SK-N-SH treated with all-trans-retinoic acid at 6 μM for 48 hours (cell line): ENCODE measurements at regions not wholly inside any gene's neighbourhood (a gene's known extent, or its start where the extent isn't known, plus 50 kb on each side); places are given as distances from the start of the nearest gene placed in this dataset.

Experiments
- ATAC-seq: fragments of 200-7000 bp; cut with Tn5 transposase; 3 replicates; pipeline ENCODE4 v1.9.1; 2020; ENCODE audit warnings: mild to moderate bottlenecking, moderate library complexity
- ARNTL ChIP-seq: fragments of 450-650 bp; formaldehyde crosslinking; IDR thresholded peaks from 2 replicates; pipeline ENCODE4 v1.5.0; 2020; ENCODE audit warnings: low read depth, mild to moderate bottlenecking, moderate library complexity, borderline replicate concordance
- BACH2 ChIP-seq: fragments of 250-450 bp; sonication (Bioruptor Pico); IDR thresholded peaks from 2 replicates; pipeline ENCODE4 v1.9.0; 2021; ENCODE audit warnings: mild to moderate bottlenecking, borderline replicate concordance
- ESRRG ChIP-seq: fragments of 250-450 bp; sonication (Bioruptor Pico); IDR thresholded peaks from 2 replicates; pipeline ENCODE4 v1.6.1; 2021; ENCODE audit warnings: mild to moderate bottlenecking
- GLIS3 ChIP-seq: fragments of 250-450 bp; sonication (Bioruptor Pico); IDR thresholded peaks from 2 replicates; pipeline ENCODE4 v1.5.0; 2020; ENCODE audit warnings: mild to moderate bottlenecking, moderate library complexity
- ISL1 ChIP-seq: fragments of 250-450 bp; sonication (Bioruptor Pico); IDR thresholded peaks from 2 replicates; pipeline ENCODE4 v2.1.2; 2022; ENCODE audit warnings: mild to moderate bottlenecking, moderate library complexity
- PATZ1 ChIP-seq: fragments of 250-450 bp; sonication (Bioruptor Pico); IDR thresholded peaks from 2 replicates; pipeline ENCODE4 v1.8.0; 2020; ENCODE audit warnings: mild to moderate bottlenecking, moderate library complexity, borderline replicate concordance
- RARB ChIP-seq: fragments of 250-450 bp; sonication (Bioruptor Pico); IDR thresholded peaks from 2 replicates; pipeline ENCODE4 v1.8.0; 2021; ENCODE audit warnings: mild to moderate bottlenecking, moderate library complexity
- SNAI2 ChIP-seq: fragments of 250-450 bp; sonication (Bioruptor Pico); IDR thresholded peaks from 2 replicates; pipeline ENCODE4 v1.5.0; 2020; ENCODE audit warnings: mild to moderate bottlenecking, moderate library complexity
- TCF4 ChIP-seq: fragments of 250-450 bp; sonication (Bioruptor Pico); IDR thresholded peaks from 2 replicates; pipeline ENCODE4 v1.8.0; 2021; ENCODE audit warnings: mild to moderate bottlenecking, moderate library complexity, borderline replicate concordance
- TOX ChIP-seq: fragments of 250-450 bp; sonication (Bioruptor Pico); IDR thresholded peaks from 2 replicates; pipeline ENCODE4 v1.8.0; 2021; ENCODE audit warnings: mild to moderate bottlenecking, moderate library complexity, borderline replicate concordance
- TSHZ2 ChIP-seq: fragments of 250-450 bp; sonication (Bioruptor Pico); IDR thresholded peaks from 2 replicates; pipeline ENCODE4 v1.5.0; 2020; ENCODE audit warnings: mild to moderate bottlenecking, moderate library complexity
- ZC3H10 ChIP-seq: fragments of 250-450 bp; sonication (Bioruptor Pico); IDR thresholded peaks from 2 replicates; pipeline ENCODE4 v1.5.1; 2021; ENCODE audit warnings: mild to moderate bottlenecking, moderate library complexity
- ZFP3 ChIP-seq: fragments of 250-450 bp; sonication (Bioruptor Pico); IDR thresholded peaks from 2 replicates; pipeline ENCODE4 v1.5.0; 2020; ENCODE audit warnings: mild to moderate bottlenecking, moderate library complexity
- ZNF565 ChIP-seq: fragments of 450-650 bp; formaldehyde crosslinking; conservative IDR thresholded peaks from 2 replicates; pipeline ENCODE4 v1.5.0; 2020; ENCODE audit warnings: low read depth, mild to moderate bottlenecking, moderate library complexity
- ZNF70 ChIP-seq: fragments of 450-650 bp; formaldehyde crosslinking; IDR thresholded peaks from 2 replicates; pipeline ENCODE4 v1.5.0; 2020; ENCODE audit warnings: mild to moderate bottlenecking, moderate library complexity
- ZNF8 ChIP-seq: fragments of 450-650 bp; formaldehyde crosslinking; IDR thresholded peaks from 2 replicates; pipeline ENCODE4 v1.5.0; 2020; ENCODE audit warnings: mild to moderate bottlenecking, moderate library complexity
- TF ChIP-seq, protein P1 (sequence below): fragments of 250-450 bp; sonication (Bioruptor Pico); IDR thresholded peaks from 2 replicates; pipeline ENCODE4 v1.8.0; 2021; ENCODE audit warnings: low read depth, mild to moderate bottlenecking, moderate library complexity, borderline replicate concordance
- TF ChIP-seq, protein P2 (sequence below): fragments of 250-450 bp; sonication (Bioruptor Pico); IDR thresholded peaks from 2 replicates; pipeline ENCODE4 v1.5.1; 2021; ENCODE audit warnings: mild to moderate bottlenecking, moderate library complexity

- no peak for ATAC-seq
- no peak for TF ChIP-seq ZNF8 (CRISPR knock-in tag)
- no peak for TF ChIP-seq PATZ1 (CRISPR knock-in tag)
- TF ChIP-seq ZNF70 (CRISPR knock-in tag): no peak
These were observed 287.8 kb downstream of the BCL11B start for GRCh38 chr14:98984027-98984718.

DNA sequence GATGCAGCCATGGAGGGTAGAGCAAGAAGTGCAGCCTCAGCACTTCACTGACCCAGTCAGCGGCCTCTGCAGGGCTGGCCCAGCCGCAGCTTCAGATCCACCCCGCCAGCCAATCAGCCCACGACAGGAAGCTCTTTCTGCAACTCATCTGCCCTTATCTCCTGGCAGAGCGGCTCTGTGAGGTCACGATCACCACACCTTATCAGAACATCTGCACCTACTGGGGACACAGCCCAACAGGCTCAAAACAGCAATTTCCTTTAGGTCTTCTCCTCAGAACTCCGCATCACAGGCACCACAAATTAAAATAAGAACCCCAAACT is 287.3 kb downstream of the BCL11B start:
- TF ChIP-seq ARNTL (CRISPR knock-in tag): no peak
- no peak for TF ChIP-seq TOX
- no peak for TF ChIP-seq RARB (CRISPR knock-in tag)
- TF ChIP-seq SNAI2 (CRISPR knock-in tag): no peak
- TF ChIP-seq, protein P1, sequence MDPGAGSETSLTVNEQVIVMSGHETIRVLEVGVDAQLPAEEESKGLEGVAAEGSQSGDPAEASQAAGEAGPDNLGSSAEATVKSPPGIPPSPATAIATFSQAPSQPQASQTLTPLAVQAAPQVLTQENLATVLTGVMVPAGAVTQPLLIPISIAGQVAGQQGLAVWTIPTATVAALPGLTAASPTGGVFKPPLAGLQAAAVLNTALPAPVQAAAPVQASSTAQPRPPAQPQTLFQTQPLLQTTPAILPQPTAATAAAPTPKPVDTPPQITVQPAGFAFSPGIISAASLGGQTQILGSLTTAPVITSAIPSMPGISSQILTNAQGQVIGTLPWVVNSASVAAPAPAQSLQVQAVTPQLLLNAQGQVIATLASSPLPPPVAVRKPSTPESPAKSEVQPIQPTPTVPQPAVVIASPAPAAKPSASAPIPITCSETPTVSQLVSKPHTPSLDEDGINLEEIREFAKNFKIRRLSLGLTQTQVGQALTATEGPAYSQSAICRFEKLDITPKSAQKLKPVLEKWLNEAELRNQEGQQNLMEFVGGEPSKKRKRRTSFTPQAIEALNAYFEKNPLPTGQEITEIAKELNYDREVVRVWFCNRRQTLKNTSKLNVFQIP: no peak
- no peak for ATAC-seq

GRCh38 chr14:98993818-98994217 is 278.2 kb downstream of the BCL11B start:
- TF ChIP-seq ZNF70 (CRISPR knock-in tag) (no peak), ZFP3 (CRISPR knock-in tag) (no peak), ESRRG (CRISPR knock-in tag) (no peak), TOX (no peak), ZNF565 (CRISPR knock-in tag) (no peak), ZNF8 (CRISPR knock-in tag) (no peak)
- ATAC-seq: no peak

- TF ChIP-seq ESRRG (CRISPR knock-in tag) (no peak), ZNF8 (CRISPR knock-in tag) (no peak), ZNF565 (CRISPR knock-in tag) (no peak), ARNTL (CRISPR knock-in tag) (no peak), GLIS3 (CRISPR knock-in tag) (no peak), ZC3H10 (no peak), PATZ1 (CRISPR knock-in tag) (no peak), RARB (CRISPR knock-in tag) (no peak)
- TF ChIP-seq, protein P2, sequence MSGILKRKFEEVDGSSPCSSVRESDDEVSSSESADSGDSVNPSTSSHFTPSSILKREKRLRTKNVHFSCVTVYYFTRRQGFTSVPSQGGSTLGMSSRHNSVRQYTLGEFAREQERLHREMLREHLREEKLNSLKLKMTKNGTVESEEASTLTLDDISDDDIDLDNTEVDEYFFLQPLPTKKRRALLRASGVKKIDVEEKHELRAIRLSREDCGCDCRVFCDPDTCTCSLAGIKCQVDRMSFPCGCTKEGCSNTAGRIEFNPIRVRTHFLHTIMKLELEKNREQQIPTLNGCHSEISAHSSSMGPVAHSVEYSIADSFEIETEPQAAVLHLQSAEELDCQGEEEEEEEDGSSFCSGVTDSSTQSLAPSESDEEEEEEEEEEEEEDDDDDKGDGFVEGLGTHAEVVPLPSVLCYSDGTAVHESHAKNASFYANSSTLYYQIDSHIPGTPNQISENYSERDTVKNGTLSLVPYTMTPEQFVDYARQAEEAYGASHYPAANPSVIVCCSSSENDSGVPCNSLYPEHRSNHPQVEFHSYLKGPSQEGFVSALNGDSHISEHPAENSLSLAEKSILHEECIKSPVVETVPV (CRISPR knock-in tag): no peak
- no peak for ATAC-seq
These were observed 277.4 kb downstream of the BCL11B start for GRCh38 chr14:98994561-98994960.

DNA sequence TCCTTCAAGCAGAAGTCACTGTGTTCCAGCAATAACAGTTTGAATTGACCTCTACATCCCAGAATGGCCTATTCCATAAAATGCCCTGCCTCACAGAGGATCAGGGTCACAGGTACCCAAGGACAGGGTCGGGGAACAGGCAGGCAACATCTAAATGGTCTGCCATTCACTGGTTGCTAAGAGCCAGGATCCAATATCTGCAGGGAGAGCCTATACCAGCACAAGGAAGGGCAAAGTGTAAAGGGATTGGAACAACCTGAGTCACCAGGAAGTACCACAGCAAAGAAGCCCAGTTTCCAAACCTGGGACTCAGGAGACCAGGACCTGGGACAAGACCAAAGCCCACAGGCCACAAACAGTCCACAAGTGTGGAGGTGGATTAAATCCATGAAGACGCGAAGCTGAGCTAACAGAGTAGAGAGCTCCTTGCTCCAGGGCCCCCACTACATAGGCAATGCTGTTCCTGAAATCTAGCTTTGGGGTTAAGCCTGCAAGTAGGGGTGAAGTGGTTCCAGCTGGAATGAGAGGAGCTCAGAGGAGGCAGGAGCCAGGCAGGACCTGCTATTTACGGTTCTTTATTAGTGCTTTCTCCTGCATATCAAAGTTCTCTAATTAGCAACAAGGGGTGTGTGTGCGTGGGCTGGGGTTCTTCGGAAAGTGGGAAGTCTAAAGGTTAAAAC is 274.3 kb downstream of the BCL11B start:
- TF ChIP-seq TOX: no peak
- no peak for TF ChIP-seq TSHZ2
- TF ChIP-seq TCF4 (CRISPR knock-in tag): no peak
- no peak for TF ChIP-seq ZNF565 (CRISPR knock-in tag)
- TF ChIP-seq ZNF70 (CRISPR knock-in tag): no peak
- no peak for TF ChIP-seq ISL1 (CRISPR knock-in tag)
- TF ChIP-seq PATZ1 (CRISPR knock-in tag): no peak
- TF ChIP-seq ZC3H10: no peak
- TF ChIP-seq BACH2 (CRISPR knock-in tag): no peak
- no peak for TF ChIP-seq ARNTL (CRISPR knock-in tag)
- no peak for TF ChIP-seq ESRRG (CRISPR knock-in tag)
- TF ChIP-seq, all 23 proteins: peak for 0
- no peak for ATAC-seq
